ENCODE measurements at regions not wholly inside any gene's neighbourhood (a gene's known extent, or its start where the extent isn't known, plus 50 kb on each side); places are given as distances from the start of the nearest gene placed in this dataset.
"Not testable (repeated sequence)": the region's sequence is repeated elsewhere in the genome, so short reads cannot be mapped to it uniquely, and the experiment has no call there.

DNA sequence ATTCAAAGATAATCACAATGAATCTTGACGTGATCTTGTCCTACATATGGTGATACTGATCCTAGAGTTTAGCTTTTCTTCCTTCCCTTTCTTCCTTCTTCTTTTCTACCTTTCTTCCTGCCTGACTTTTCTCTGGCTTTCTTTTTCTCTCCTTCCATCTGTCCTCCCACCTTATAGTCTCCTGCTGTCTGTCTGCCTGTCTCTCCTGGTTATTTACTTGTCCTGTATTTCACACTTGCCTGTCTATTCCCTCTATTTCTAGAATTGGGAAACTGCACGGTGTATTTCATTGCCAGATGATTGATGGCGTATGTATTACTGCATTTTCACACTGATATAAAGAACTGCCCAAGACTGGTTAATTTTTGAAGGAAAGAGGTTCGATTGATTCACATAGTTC, 718.1 kb upstream of the CDH6 start:
- no peaks in the 10 kb centered on the region for H3K27me3 ChIP-seq (ENCODE audit: control insufficient read depth, low read length)
- no peak overlapping the region for H3K4me3 ChIP-seq (ENCODE audit: low read length)
- H3F3A ChIP-seq (ENCODE audit: control insufficient read depth, insufficient read depth), result no peaks in the 10 kb centered on the region
- no peaks in the 10 kb centered on the region for H3K4me1 ChIP-seq (ENCODE audit: control insufficient read depth, low read length)
- H3K27ac ChIP-seq (ENCODE audit: low read depth, low read length), result no peak overlapping the region
- no peak overlapping the region for H3K4me2 ChIP-seq (ENCODE audit: low read length)
- H3K9me3 ChIP-seq (ENCODE audit: control insufficient read depth, insufficient read depth, low read length), result peaks cover 9% of the 10 kb centered on the region; the same call in 1 of the 2 replicates
- H4K20me1 ChIP-seq (ENCODE audit: control insufficient read depth, insufficient read depth, low read depth, low read length), result no peaks in the 10 kb centered on the region
- H3K36me3 ChIP-seq (ENCODE audit: control insufficient read depth, low read length), result no peaks in the 10 kb centered on the region
- H3K79me2 ChIP-seq (ENCODE audit: control insufficient read depth, low read length), result no peaks in the 10 kb centered on the region
- TF ChIP-seq EZH2phosphoT487 (IDR thresholded peaks at IDR 0.05; ENCODE audit: borderline replicate concordance, low read length), result no peak
- TF ChIP-seq, protein P1, sequence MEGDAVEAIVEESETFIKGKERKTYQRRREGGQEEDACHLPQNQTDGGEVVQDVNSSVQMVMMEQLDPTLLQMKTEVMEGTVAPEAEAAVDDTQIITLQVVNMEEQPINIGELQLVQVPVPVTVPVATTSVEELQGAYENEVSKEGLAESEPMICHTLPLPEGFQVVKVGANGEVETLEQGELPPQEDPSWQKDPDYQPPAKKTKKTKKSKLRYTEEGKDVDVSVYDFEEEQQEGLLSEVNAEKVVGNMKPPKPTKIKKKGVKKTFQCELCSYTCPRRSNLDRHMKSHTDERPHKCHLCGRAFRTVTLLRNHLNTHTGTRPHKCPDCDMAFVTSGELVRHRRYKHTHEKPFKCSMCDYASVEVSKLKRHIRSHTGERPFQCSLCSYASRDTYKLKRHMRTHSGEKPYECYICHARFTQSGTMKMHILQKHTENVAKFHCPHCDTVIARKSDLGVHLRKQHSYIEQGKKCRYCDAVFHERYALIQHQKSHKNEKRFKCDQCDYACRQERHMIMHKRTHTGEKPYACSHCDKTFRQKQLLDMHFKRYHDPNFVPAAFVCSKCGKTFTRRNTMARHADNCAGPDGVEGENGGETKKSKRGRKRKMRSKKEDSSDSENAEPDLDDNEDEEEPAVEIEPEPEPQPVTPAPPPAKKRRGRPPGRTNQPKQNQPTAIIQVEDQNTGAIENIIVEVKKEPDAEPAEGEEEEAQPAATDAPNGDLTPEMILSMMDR (IDR thresholded peaks at IDR 0.05; ENCODE audit: low read depth, low read length, poor library complexity, severe bottlenecking), result no peak
- no peaks in the 10 kb centered on the region for H3K9me2 ChIP-seq (replicated peaks; ENCODE audit: control insufficient read depth, low read length)

DNA sequence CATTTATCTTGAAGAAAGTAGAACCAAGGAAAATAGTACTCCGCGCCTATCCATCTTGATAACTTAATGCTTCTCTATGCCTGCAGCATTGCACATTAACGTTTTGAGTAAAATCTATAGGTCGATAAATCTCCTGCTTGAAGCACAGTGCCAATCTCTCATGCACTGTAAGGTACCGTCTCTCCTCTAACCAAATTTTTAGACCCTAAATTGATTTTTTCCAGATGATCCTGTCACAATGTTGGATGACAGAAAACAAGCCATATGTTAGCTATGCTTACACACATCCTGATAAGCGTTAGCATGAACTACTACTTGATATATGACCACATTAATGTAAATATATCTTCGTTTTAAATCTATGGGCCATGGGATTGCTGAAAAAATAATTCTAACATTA, 723.8 kb upstream of the CDH6 start:
- TF ChIP-seq, protein P1 (IDR thresholded peaks at IDR 0.05; ENCODE audit: low read depth, low read length, poor library complexity, severe bottlenecking), result no peak
- no peak for TF ChIP-seq EZH2phosphoT487 (IDR thresholded peaks at IDR 0.05; ENCODE audit: borderline replicate concordance, low read length)
- H3K4me1 ChIP-seq (ENCODE audit: control insufficient read depth, low read length), result no peaks in the 10 kb centered on the region
- no peak overlapping the region for H3K4me3 ChIP-seq (ENCODE audit: low read length)
- no peak overlapping the region for H3K27ac ChIP-seq (ENCODE audit: low read depth, low read length)
- H3K4me2 ChIP-seq (ENCODE audit: low read length), result no peak overlapping the region
- H3K36me3 ChIP-seq (ENCODE audit: control insufficient read depth, low read length), result no peaks in the 10 kb centered on the region
- H3F3A ChIP-seq (ENCODE audit: control insufficient read depth, insufficient read depth), result no peaks in the 10 kb centered on the region
- no peaks in the 10 kb centered on the region for H4K20me1 ChIP-seq (ENCODE audit: control insufficient read depth, insufficient read depth, low read depth, low read length)
- no peaks in the 10 kb centered on the region for H3K9me2 ChIP-seq (replicated peaks; ENCODE audit: control insufficient read depth, low read length)
- H3K9me3 ChIP-seq (ENCODE audit: control insufficient read depth, insufficient read depth, low read length), result no peaks in the 10 kb centered on the region
- no peaks in the 10 kb centered on the region for H3K79me2 ChIP-seq (ENCODE audit: control insufficient read depth, low read length)
- H3K27me3 ChIP-seq (ENCODE audit: control insufficient read depth, low read length), result no peaks in the 10 kb centered on the region

DNA sequence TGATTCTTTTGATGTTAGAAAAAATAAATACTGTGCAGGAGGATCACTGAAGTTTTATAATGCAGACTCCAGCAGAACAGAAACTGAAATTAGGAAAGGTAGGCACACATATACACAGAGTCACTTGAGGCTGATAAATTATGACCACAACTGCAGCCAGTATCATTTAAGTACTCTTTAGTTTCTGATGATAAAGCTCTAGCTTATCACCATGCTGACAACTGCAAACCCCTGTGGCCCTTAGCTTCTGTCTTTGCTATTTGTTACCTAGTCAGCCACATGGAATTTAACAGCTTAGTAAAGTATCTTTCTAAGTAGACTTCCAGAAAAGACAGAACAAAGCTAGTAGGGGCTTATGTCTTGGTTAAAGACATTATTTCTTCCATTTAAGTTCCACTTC, 734.8 kb upstream of the CDH6 start:
- H3K27ac ChIP-seq (ENCODE audit: low read depth, low read length), result no peak overlapping the region

DNA sequence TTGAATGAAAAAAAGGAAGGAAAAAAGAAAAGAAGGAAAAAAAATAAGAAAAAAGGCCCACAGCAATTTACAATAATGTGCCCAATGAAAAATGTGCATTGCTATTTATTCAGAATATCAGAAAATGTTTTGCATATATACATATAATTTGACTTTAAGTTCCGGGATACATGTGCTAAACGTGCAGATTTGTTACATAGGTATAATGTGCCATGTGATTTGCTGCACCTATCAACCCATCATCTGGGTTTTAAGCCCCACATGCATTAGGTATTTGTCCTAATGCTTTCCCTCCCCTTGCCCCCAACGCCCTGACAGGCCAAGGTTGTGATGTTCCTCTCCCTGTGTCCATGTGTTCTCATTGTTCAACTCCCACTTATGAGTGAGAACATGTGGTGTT, 738.0 kb upstream of the CDH6 start:
- not testable (repeated sequence) for H3K9me2 ChIP-seq (replicated peaks; ENCODE audit: control insufficient read depth, low read length); H4K20me1 ChIP-seq (ENCODE audit: control insufficient read depth, insufficient read depth, low read depth, low read length); H3K27me3 ChIP-seq (ENCODE audit: control insufficient read depth, low read length); H3K27ac ChIP-seq (ENCODE audit: low read depth, low read length); H3K4me2 ChIP-seq (ENCODE audit: low read length); H3K4me1 ChIP-seq (ENCODE audit: control insufficient read depth, low read length); H3K9me3 ChIP-seq (ENCODE audit: control insufficient read depth, insufficient read depth, low read length); H3K36me3 ChIP-seq (ENCODE audit: control insufficient read depth, low read length); H3K79me2 ChIP-seq (ENCODE audit: control insufficient read depth, low read length); H3K4me3 ChIP-seq (ENCODE audit: low read length); H3F3A ChIP-seq (ENCODE audit: control insufficient read depth, insufficient read depth)

More for the DNA sequence above, 734.8 kb upstream of the CDH6 start:
- TF ChIP-seq, protein P1 (IDR thresholded peaks at IDR 0.05; ENCODE audit: low read depth, low read length, poor library complexity, severe bottlenecking), result no peak
- TF ChIP-seq EZH2phosphoT487 (IDR thresholded peaks at IDR 0.05; ENCODE audit: borderline replicate concordance, low read length), result no peak
- Histone ChIP-seq H3K4me2 (ENCODE audit: low read length) (no peak overlapping the region), H3K4me3 (ENCODE audit: low read length) (no peak overlapping the region), H3F3A (ENCODE audit: control insufficient read depth, insufficient read depth) (no peaks in the 10 kb centered on the region), H3K79me2 (ENCODE audit: control insufficient read depth, low read length) (no peaks in the 10 kb centered on the region), H3K27me3 (ENCODE audit: control insufficient read depth, low read length) (no peaks in the 10 kb centered on the region), H3K9me2 (replicated peaks; ENCODE audit: control insufficient read depth, low read length) (no peaks in the 10 kb centered on the region), H3K36me3 (ENCODE audit: control insufficient read depth, low read length) (no peaks in the 10 kb centered on the region), H3K4me1 (ENCODE audit: control insufficient read depth, low read length) (no peaks in the 10 kb centered on the region), H3K9me3 (ENCODE audit: control insufficient read depth, insufficient read depth, low read length) (no peaks in the 10 kb centered on the region; the same call in 1 of the 2 replicates), H4K20me1 (ENCODE audit: control insufficient read depth, insufficient read depth, low read depth, low read length) (no peaks in the 10 kb centered on the region)
